Inflammatory macrophage treated with lipopolysaccharide for 4 hours (primary cell): ENCODE measurements at regions not wholly inside any gene's neighbourhood (a gene's known extent, or its start where the extent isn't known, plus 50 kb on each side); places are given as distances from the start of the nearest gene placed in this dataset.

Experiments used
- DNase-seq: peaks from one replicate; pipeline ENCODE4 v3.0.0-alpha.2; 2020

DNA sequence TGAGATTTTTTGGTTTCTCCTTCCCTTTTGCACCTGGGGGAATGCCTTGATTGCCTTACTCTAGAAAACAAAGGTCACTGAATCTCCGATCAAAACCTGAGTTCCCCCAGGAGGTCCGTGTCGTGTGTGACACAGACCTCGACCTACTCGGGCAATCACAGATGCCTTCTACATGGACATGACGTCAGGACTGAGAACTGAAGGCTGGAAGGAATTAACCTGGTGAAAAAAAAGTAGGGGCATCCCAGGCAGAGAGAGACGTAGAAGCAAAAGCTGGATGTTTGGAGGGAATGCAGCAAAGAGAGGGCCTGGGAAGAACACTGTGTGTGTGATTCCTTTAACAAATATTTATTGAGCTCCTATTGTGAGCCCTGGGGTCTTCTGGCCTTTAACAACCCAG lies 178.0 kb downstream of the PRDM2 start:
- no peak for DNase-seq

- no peak for DNase-seq
Observed at GRCh38 chr1:13878451-13878850, 178.5 kb downstream of the PRDM2 start.

- no peak for DNase-seq
Observed at GRCh38 chr1:13881385-13882088, 181.5 kb downstream of the PRDM2 start.

DNA sequence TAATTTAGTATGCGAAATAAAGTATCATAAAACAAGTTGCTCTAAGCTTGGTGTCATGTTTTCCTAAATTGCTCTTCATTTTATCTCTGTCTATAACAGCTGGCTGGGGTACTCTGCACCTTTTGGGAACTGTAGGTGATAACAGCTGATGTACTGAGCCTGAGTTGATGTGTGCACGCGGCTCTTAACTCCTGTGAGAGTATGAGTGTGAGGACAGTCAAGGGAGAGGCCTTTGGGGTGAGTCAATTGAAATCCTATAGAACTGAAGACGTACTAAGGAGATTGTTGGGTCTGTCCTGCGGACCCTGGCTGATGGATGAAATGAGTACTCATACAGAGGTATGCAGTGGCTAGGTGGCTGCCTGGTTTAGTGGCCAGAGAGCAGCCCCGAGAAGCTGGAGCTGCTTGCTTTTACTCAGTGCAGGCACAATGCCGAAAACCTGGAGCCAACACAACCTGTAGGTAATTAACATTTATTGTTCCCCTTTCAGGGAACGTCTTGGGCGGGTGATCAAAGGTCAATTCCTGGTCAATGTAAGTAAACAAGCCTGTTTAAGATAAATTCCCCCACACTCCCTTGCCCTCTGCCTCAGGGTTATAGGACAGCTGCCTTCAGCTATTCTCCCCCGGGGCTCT lies 188.5 kb downstream of the PRDM2 start:
- DNase-seq, result no peak

DNA sequence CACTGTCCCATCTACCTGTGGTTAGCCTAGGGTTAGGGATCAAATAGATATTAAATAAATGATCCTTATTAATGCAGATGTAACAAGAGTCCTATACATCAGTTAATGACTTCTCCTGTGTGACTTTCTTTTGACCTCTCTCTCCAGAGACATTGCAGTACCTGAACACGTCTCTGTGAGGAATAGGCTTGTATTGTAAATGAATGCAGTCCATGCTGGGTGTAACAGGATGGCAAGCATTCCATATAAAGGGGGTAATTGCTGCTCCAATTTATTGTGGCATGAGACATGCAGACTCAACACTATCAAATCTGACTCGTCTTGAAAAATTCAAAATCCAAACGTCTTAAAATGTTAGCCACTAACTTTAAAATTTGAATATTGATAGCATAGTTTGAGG lies 189.5 kb downstream of the PRDM2 start:
- DNase-seq, result no peak

DNA sequence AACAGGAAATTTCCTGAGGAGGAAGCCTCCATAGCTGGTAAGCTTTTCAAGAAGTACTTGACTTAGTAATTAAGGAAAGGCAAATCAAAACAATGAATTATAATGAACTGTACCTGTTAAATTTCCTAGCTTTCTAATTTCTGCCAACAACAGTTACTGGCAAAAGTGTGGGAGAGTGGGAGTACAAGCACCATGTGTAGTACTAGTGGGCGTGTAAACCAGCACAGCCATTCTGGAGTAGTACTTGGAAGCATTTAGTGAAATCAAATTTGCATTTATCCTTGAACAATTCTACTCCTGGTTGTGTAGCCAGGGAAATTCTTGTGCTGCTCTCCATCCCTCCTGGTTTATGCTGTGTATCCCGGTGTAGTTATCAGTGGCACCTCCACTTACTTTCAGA lies 190.8 kb downstream of the PRDM2 start:
- DNase-seq, result no peak

GRCh38 chr1:13892198-13892597 lies 192.2 kb downstream of the PRDM2 start:
- DNase-seq, result no peak

GRCh38 chr1:13892671-13893325 lies 192.8 kb downstream of the PRDM2 start:
- no peak for DNase-seq

DNA sequence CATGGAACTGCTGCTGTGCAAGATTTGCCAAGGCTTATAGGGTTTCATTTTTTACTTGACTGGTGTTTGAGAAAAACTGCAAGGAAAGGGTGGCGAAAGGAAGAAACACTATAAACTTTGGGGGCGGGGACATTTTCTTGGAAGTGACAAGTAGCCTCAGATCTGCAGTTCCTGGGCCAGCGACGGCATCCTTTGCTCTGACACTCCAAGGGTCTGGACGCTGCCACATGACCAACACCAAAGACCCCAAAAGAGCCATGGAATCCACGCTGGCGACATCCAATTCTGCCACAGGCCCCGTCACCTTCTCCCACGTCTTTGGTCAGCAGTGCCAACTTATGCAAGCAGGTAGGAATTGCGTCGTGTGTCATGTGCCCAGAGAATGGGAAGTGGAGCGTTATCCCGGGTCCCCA lies 193.4 kb downstream of the PRDM2 start:
- no peak for DNase-seq

DNA sequence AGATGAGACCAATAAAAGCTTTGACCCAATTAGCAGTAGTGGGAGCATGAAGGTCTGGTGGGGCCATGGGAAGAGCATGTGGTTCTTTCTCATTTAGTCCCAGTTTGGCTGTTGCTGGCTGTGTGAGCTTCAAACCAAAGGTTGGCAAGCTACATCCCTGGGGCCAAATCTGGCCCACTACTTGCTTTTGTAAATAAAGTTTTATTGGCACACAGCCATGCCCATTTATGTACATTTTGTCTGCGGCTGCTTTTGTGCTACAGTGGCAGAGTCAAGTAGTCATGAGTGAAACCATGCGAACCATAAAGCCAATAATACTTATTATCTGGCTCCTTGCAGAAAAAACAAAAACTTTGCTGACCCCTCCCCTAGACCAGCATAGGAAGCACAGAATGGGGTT lies 196.9 kb downstream of the PRDM2 start:
- DNase-seq, result no peak

DNA sequence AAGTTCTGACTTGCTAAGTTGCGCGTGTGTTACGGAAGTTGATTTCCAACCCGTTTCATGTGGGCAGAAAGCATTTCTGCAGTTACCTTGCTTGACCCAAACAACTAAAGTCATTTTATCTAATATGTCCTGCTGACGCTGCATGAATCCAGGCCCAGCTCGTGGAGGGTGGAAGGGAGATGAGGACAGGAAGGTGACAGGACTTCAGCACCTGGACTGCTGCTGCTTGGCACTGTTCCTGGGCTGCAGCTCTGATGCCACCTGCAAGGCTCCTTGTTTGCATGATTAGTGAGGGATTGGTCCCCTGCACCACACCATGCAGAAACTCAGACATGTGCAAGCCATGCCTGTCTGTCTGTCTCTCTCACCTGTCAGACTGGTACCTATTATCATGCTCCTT lies 198.4 kb downstream of the PRDM2 start:
- DNase-seq, result no peak

- DNase-seq, result no peak
Observed at GRCh38 chr1:13899856-13900255, 199.9 kb downstream of the PRDM2 start.

DNA sequence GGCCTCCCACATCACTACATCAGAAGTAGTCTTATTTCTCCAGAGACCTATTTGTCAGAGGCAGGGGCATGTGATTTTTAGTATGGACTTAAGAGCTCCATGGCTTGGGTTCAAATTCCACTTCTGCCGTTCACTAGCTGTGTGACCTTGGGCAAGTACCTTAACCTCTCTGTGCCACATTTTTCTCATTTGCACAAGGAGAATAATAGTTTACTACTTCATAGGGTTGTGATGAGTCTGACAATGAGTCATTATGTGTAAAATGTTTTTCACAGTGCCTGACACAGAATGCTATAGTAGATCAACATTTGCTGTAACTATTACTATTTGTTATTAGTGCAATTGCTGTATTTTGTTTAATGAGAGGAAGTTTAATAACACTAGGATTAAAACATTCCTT lies 200.6 kb downstream of the PRDM2 start:
- no peak for DNase-seq

DNA sequence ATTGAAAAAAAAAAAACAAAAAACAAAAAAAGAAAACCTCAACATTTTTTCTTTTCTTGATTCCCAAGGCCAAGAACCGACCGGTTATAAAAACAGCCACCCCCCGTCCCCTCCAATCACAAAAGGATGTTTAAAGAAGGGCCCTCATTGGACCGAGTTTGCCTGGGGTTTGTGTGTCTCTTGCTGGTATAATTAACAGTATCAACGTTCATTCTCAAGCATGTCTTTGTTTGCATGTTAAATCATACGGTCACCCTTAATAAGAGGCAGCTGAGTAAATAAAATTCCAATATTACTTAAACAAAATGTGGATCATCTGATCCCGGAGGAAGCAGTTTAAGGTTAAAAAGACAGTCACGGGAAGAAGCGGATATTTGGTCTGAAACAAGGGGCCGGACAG lies 201.1 kb downstream of the PRDM2 start:
- DNase-seq, result no peak

DNA sequence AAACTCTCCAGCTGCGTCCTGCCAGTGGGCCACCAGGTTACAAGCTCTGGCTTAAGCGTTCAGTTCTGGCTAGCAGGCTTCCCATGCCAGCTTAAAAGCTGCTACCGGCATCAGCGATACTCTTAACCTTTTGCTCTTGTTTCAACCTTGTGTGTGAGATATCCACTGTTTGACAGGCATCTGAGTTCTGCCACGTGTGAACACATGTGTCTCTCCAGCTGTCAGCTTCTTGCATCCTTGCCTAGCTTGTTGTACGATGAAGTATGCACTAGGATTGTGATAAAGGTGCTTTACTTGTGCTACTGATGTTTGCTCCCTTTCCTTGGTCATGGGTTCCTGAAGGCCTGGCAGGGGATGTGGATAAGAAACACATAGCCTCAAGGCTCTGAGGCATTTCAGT lies 201.6 kb downstream of the PRDM2 start:
- DNase-seq, result no peak

GRCh38 chr1:13908128-13908527 lies 208.1 kb downstream of the PRDM2 start:
- no peak for DNase-seq

- no peak for DNase-seq
Observed at GRCh38 chr1:13911697-13912619, 212.0 kb downstream of the PRDM2 start.

DNA sequence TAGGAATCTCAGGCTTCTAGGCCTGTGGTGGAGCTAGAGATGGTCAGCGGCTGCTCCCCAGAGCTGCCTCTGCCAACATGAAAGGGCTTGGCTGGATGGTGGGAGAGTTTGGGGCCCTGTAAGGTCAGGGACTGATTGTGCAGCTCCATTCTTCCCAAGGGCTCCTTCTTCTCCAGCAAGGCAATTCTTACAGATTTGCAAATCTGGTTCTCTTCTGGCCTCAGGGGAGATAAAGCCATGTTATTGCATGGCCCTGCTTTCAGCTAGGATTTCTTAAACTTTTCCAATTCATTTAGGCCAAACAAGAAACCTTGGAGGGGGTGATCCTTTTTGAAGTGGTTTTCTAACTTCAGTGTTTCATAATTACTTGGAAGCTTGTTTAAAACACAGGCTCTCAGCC lies 213.4 kb downstream of the PRDM2 start:
- no peak for DNase-seq

GRCh38 chr1:13916530-13916929 lies 216.5 kb downstream of the PRDM2 start:
- DNase-seq, result no peak

DNA sequence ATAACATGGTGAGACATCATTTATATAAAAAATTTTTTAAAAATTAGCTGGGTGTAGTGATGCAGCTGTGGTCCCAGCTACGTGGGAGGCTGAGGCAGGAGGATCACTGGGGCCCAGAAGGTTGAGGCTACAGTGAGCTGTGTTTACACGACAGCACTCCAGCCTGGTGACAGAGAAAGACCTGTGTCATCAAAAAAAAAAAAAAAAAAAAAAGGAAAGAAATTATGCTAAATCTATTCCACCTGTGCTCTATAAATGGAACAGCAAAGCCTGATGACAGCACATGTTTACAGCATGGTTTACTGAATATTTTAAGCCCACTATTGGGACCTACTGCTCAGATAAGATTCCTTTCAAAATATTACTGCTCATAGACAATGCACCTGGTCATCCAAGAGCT lies 217.6 kb downstream of the PRDM2 start:
- DNase-seq, result no peak

GRCh38 chr1:13918862-13919261 lies 218.9 kb downstream of the PRDM2 start:
- no peak for DNase-seq

DNA sequence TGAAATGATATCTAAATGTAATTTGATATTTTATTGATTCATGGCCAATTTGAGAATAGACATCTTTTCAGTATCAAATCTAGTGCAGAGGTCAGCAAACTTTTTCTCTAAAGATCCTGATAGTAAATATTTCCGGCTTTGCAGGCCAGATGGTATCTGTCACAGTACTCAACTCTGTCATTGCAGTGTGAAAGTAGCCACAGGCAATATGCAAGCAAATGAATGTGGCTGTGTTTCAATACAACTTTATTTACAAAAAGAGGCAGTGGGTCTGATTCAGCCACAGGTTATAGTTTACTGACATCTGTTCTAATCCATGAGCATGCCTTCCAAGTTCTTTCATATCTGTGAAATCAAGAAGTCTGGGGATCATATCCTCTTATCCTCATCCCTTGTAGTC lies 221.2 kb downstream of the PRDM2 start:
- DNase-seq, result no peak

GRCh38 chr1:13922466-13923110 lies 222.6 kb downstream of the PRDM2 start:
- no peak for DNase-seq
